HG02610 (cell line): ENCODE measurements at regions not wholly inside any gene's neighbourhood (a gene's known extent, or its start where the extent isn't known, plus 50 kb on each side); places are given as distances from the start of the nearest gene placed in this dataset.

Source experiments
- ATAC-seq: cut with Tn5 transposase; IDR thresholded peaks from one replicate; pipeline ENCODE4 v1.9.1; 2021; ENCODE audit warnings: mild to moderate bottlenecking, moderate library complexity; ENCODE audit not compliant: unreplicated experiment

GRCh38 chr15:96514607-96515285, 184.2 kb downstream of the NR2F2 start:
- no peak for ATAC-seq

DNA sequence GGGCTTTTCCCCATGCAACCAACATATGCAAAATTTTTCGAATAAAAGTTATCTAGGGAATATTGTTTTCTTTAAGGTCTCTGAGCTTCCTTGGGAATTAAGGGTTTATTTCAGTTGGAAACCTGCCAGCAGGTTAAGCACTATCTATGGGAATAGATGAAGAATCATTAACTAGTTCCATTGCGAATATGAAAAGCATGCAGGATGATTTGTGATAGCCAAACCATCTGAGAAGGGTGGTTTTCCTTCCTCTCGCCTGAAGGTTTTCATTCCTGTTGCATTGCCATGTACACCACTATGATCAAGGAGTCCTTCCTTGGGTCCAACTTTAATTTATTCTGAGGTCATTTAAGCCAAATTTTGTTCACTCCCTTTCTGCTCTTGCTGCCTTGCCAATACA, 184.9 kb downstream of the NR2F2 start:
- ATAC-seq, result no peak

DNA sequence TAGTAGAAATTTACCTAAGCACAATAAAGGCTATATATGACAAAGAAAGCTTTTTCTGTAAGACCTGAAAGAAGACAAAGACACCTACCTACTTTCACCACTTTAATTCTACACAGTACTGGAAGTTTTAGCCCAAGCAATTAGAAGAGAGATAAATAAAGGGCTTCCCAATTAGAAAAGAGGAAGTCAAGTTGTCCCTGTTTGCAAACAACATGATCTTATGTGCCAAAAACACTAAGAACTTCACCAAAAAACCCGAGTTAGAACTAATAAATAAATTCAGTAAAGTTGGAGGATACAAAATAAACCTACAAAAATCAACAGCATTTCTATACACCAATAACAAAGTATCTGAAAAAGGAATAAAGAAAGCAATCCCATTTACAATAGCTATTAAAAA, 190.9 kb downstream of the NR2F2 start:
- ATAC-seq, result no peak

DNA sequence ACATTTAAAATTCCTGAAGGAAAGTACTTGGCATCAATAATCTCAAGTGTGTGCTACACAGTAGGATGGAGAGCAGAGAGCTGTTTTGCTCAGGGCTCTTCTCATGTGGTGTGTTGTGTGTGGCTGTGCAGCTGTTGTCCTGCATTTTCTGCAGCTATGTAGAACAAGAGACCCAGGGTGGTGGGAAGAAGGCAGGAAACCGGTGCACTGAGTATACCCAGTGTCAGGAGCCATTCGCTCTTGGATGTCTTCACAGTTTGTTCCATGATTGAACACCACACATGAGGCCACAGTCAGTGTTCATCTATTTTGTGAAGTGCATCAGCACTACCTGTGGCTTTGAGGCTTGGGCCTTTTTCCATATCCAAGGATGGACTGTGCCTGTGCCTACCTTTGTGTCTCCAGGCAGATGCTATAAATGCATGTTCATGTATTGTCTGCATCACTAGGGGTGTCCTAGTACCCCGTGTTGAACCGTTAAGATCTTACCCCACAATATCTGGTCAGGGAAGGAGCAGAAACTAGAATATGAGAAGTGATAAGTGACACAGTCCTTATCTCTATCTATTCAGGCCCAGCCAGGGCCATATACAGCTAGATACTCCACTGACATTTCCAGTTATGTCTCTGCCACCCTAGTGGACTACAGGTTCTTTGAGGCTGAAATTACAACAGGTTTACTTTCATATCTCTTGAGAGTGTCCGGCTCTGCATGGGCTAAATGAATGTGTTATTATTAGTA, 194.3 kb downstream of the NR2F2 start:
- ATAC-seq, result no peak

DNA sequence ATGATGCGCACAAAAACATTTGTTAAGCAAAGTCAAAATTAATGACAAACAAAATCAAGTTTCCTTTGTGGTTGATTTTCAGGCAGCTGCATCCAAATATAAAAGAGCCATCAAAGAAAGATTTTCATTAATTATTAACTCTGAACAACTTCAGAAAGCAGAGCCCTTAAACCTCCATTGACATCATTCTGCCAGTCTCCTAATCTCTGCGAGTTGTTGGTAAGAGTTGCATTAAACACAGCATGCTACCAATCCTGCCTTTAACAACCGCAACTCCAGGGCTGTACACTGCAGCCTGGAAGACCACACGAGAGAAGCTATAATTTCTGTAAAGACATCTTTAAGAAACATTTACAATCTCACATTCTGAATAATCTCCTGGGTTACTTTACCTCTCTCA, 204.6 kb downstream of the NR2F2 start:
- no peak for ATAC-seq

- ATAC-seq, result no peak
Measured at GRCh38 chr15:96538491-96538890, 208.0 kb downstream of the NR2F2 start.

DNA sequence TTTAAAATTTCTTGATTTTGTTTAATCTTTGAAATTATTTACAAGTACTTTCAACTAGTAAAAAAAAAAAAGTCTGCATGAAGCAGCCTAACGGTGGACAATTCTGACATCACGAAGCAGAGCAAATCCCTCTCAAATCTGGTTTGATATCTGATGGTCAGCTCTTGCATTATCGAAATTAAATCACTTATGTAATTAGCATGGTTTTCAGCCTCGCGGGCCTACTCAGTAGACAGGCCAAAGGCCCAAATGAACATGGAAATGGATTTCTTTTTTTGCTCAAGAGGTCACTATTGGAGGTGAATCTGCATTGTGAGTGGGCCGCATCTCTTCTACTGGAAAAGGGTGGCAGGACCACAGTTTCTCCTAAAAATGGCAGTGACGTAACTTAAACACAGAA, 209.8 kb downstream of the NR2F2 start:
- no peak for ATAC-seq

- no peak for ATAC-seq
Measured at GRCh38 chr15:96542130-96542770, 211.8 kb downstream of the NR2F2 start.

DNA sequence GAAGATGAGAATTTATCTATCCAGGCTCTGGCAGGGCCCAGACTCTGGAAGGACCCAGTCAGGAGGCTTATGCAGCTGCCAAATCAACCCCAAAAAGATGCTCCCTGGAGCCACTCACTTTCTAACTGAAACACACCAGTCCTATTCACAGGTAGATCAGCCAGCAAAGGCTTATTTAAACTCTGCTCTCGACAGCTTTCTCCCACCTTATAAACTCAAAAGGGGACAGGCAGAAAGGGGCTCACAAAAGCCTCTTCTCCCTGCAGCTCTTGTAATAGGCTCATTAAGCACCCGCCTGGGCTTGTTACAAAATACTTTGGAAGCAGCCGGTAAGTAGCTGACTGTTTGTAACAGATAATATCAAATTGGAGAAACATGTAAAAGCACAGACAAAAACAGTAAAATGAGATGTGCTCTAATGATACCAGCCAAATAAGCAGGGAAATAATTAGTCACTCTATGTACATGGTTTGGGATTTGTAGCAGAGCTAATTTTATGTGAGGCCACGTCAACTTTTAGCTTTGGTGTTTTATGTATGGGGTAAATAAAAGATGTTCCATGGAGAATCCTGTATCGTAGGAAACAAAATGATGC, 213.8 kb downstream of the NR2F2 start:
- ATAC-seq, result no peak

DNA sequence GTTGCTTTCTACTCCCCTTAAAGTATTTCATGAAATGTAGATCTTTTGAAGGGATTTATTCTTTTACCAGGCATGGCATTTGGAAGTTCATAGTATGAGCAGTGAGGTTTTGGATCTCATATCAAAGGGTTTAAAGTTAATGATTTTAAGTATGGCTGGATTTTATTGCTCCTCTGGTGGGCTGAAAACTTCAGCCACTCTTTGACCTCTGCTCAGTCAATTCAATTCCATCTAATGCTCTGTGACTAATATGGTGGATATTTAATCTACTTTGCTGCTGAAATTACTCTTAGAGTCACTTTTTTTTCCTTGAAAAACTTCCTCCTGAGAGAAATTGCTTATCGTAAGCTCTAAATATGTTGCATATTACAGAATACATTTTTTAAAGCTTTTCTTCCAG, 218.6 kb downstream of the NR2F2 start:
- ATAC-seq, result no peak

GRCh38 chr15:96551196-96551595, 220.7 kb downstream of the NR2F2 start:
- ATAC-seq, result no peak

DNA sequence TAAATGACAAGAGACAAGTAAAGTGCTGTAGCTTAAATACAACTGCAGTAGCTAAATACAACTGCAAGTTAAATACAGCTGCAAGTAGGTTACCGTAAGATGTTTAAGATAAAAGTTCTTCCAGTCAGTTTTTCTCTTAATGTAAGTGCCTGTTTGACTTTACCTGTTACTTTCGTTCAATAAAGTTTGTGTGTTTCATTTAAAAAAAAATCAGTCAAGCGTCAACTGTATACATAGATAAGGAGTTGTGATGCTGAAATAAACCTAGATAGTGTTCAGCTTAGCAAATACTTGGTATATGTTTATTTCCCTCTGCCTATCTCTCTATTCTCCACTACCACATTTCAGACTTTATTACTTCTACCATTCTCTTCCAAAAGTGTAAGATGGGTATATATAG, 221.2 kb downstream of the NR2F2 start:
- no peak for ATAC-seq

DNA sequence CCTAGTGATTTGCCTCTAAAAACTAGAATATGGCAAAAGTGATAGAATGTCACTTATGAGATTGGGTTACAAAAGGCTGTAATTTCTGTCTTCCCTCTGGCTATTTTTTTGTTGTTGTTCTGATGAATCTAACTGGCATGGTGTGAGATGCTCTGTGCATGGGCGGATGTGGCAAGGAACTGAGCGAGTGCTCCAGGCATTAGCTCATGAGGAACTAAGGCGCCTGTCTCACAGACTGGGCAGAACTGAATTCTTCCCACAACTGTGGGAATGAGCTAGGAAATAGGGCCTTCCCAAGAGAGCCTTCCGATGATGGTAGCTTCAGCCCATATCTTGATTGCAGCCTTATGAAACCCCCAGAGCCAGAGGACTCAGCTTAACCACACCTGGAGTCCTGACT, 222.5 kb downstream of the NR2F2 start:
- no peak for ATAC-seq

- ATAC-seq, result no peak
Measured at GRCh38 chr15:96553451-96553850, 223.0 kb downstream of the NR2F2 start.

- ATAC-seq, result no peak
Measured at GRCh38 chr15:96553931-96554330, 223.4 kb downstream of the NR2F2 start.

DNA sequence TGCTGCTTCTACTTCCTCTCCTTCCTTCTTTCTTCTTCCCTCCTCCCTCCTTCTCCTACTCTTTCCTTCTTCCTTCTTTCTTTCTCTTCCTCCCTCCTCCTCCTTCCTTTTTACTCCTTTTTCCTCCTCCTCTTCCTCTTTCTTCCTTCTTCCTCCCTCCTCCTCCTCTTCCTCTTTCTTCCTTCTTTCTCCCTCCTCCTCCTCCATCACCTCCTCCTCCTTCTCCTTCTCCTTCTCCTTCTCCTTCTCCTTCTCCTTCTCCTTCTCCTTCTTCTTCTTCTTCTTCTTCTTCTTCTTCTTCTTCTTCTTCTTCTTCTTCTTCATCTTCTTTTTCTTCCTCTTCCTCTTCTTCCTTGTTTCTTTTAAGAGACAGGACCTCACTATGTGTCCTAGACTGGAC, 224.0 kb downstream of the NR2F2 start:
- no peak for ATAC-seq

- no peak for ATAC-seq
Measured at GRCh38 chr15:96559087-96559486, 228.6 kb downstream of the NR2F2 start.

- ATAC-seq, result no peak
Measured at GRCh38 chr15:96559631-96560030, 229.1 kb downstream of the NR2F2 start.

- no peak for ATAC-seq
Measured at GRCh38 chr15:96560246-96560895, 229.9 kb downstream of the NR2F2 start.

DNA sequence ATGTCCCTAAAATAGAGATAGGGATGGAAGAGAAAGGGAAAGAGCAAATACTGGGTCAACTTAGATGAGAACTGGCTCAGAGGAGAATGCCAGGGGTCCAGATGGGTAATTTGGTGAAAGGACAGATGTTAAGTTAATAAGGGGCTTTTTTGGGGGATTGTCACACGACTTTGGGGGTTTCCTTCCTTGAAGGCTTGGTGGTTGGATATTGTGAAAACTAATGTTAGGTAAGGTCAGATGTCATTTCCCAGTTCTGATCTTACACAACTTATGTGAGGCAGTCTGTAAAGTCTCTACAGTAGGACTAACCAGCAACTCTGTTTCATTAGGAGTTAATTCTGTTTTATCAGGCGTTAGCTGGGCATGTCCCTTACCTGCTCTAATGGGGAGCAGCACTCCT, 231.1 kb downstream of the NR2F2 start:
- no peak for ATAC-seq

- ATAC-seq, result no peak
Measured at GRCh38 chr15:96564546-96564945, 234.0 kb downstream of the NR2F2 start.
